Upper lobe of left lung (tissue), 6 donors: ENCODE measurements at regions not wholly inside any gene's neighbourhood (a gene's known extent, or its start where the extent isn't known, plus 50 kb on each side); places are given as distances from the start of the nearest gene placed in this dataset.

Source experiments
- ATAC-seq, 2 donors: fragments of 200-7000 bp; cut with Tn5 transposase; one replicate each; pipeline ENCODE4 v1.9.1; 2022; ENCODE audit warnings: mild to moderate bottlenecking in 2 of 2, moderate library complexity in 2 of 2; ENCODE audit not compliant: low FRiP score in 2 of 2
- DNase-seq, 2 donors: peaks; one replicate each; pipeline ENCODE4 v3.0.0-alpha.2; 2019 to 2020
- H3K27ac ChIP-seq, 4 donors: fragments of 200-600 bp; sonication (generic); one replicate each; pipeline ENCODE4 v1.5.1; 2016 to 2019
- H3K27me3 ChIP-seq, 4 donors: fragments of 200-600 bp; sonication (generic); one replicate each; pipeline ENCODE4 v1.5.1; 2017 to 2019
- H3K36me3 ChIP-seq, 4 donors: fragments of 200-600 bp; sonication (generic); one replicate each; pipeline ENCODE4 v1.5.1; 2016 to 2019
- H3K4me1 ChIP-seq, 4 donors: fragments of 200-600 bp; sonication (generic); one replicate each; pipeline ENCODE4 v1.5.1; 2018 to 2019
- H3K4me3 ChIP-seq, 4 donors: fragments of 200-600 bp; sonication (generic); one replicate each; pipeline ENCODE4 v1.5.1; 2017 to 2019; ENCODE audit warnings: mild to moderate bottlenecking in 2 of 4, moderate library complexity in 1 of 4
- H3K9me3 ChIP-seq, 4 donors: fragments of 200-600 bp; sonication (generic); one replicate each; pipeline ENCODE4 v1.5.1; 2018 to 2019
- EP300 ChIP-seq, 4 donors: sonication (generic); formaldehyde crosslinking; IDR thresholded peaks; one replicate each; pipeline ENCODE4 v1.5.1; 2017; ENCODE audit warnings: antibody characterized with exemption in 4 of 4, control low read depth in 2 of 4
- POLR2A ChIP-seq, 4 donors: fragments of 450-650 bp; IDR thresholded peaks; one replicate each; pipeline ENCODE4 v1.5.1; 2016 to 2017; ENCODE audit warnings: antibody characterized with exemption in 4 of 4, mild to moderate bottlenecking in 2 of 4
- POLR2AphosphoS5 ChIP-seq, 2 donors: sonication (generic); formaldehyde crosslinking; IDR thresholded peaks; one replicate each; pipeline ENCODE4 v1.5.1; 2017; ENCODE audit warnings: antibody characterized with exemption in 2 of 2
- WGBS, 2 donors: methylation state at CpG; one replicate each; pipeline ENCODE4 v1.1.5; 2017 to 2018; 5-methylcytosine and 5-hydroxymethylcytosine counted together
- TF ChIP-seq, protein P1 (sequence below), 6 experiments: fragments of 450-650 bp in 4 of 6; fragments of 200-600 bp in 2 of 6; sonication (generic) in 2 of 6; IDR thresholded peaks; one replicate each; pipeline ENCODE4 v1.5.1; 2016 to 2019; ENCODE audit warnings: antibody characterized with exemption in 6 of 6
- donor health status: DM: no; HTN: no; CAD: no; lungs with moderate emphysema.
- donor health status: DM: no; HTN: yes; CAD: no; lungs with severe emphysema.

DNA sequence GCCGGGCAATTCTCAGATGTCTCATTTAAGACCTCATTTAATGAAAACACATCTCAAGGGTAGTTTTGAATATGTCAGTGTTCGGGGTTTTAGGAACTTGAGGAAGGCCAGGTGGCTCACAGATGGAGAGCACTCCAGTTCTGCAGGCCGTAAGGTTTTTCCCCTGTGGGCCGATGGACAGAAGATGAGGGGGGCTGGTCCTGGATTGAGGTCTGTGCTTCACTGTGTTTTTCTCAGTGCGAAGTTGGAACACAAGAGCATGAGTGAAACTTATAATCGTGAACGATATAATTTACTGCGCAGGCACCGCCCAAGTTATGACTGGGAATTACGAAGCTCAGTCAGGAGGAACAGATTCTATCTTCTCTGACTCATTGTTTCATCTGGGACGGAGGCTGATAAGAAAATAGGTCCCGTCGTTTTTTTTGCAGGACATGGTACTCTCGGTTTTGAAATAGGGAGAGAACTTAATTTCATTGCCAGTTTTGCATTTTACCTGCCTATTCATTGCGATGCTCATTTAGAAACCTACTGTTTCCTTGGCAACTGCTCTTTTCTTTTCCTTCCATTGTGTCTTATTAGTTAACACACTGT, 591.0 kb upstream of the PFKP start:
- Histone ChIP-seq H3K27me3 (no peaks in the 10 kb centered on the region), H3K4me1 (no peaks in the 10 kb centered on the region), H3K9me3 (peaks cover 0 to 2% (median 0%) of the 10 kb centered on the region in 4 donors), H3K27ac (no peak overlapping the region), H3K36me3 (no peaks in the 10 kb centered on the region), H3K4me3 (no peak overlapping the region)
- DNase-seq (no peak), ATAC-seq (no peak)
- 86 to 89% methylated on average over 15 of the region's 15 CpGs for WGBS, 2 donors
- TF ChIP-seq EP300 (IDR thresholded peaks at IDR 0.05) (no peak), POLR2A (IDR thresholded peaks at IDR 0.05) (no peak), POLR2AphosphoS5 (IDR thresholded peaks at IDR 0.05) (no peak)
- TF ChIP-seq, protein P1, sequence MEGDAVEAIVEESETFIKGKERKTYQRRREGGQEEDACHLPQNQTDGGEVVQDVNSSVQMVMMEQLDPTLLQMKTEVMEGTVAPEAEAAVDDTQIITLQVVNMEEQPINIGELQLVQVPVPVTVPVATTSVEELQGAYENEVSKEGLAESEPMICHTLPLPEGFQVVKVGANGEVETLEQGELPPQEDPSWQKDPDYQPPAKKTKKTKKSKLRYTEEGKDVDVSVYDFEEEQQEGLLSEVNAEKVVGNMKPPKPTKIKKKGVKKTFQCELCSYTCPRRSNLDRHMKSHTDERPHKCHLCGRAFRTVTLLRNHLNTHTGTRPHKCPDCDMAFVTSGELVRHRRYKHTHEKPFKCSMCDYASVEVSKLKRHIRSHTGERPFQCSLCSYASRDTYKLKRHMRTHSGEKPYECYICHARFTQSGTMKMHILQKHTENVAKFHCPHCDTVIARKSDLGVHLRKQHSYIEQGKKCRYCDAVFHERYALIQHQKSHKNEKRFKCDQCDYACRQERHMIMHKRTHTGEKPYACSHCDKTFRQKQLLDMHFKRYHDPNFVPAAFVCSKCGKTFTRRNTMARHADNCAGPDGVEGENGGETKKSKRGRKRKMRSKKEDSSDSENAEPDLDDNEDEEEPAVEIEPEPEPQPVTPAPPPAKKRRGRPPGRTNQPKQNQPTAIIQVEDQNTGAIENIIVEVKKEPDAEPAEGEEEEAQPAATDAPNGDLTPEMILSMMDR (IDR thresholded peaks at IDR 0.05) = no peak

DNA sequence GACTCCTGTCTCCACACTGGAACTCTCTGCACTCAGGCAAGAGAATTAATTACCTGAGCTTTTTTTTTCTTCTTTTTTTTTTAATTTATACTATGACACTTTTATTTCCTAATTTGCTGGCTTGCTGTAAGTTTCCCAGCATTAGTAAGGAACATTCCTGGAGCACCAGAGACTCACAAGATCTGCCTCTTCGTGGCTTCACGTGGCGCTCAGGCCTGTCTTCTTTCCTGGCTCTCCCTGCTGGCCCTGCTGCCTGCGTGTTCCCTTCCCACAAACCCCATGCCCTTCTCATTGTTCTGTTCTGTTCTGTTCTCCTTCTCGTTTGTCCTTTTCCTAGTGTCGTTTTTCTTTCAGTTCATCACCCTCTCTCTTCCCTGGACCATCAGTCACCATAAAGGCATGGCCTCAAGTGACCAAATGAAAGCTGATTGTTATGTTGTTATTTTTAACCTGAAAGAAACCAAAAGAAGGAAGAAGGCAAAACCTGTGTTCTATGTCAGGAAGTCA, 591.6 kb upstream of the PFKP start:
- WGBS, 2 donors = 42 to 69% methylated on average over 6 of the region's 6 CpGs
- no peak overlapping the region for H3K27ac ChIP-seq
- H3K4me3 ChIP-seq = no peak overlapping the region
- no peaks in the 10 kb centered on the region for H3K4me1 ChIP-seq
- H3K9me3 ChIP-seq = peaks cover 0 to 2% (median 0%) of the 10 kb centered on the region in 4 donors
- DNase-seq = no peak
- ATAC-seq = no peak
- TF ChIP-seq EP300 (IDR thresholded peaks at IDR 0.05) (no peak), POLR2A (IDR thresholded peaks at IDR 0.05) (no peak), POLR2AphosphoS5 (IDR thresholded peaks at IDR 0.05) (no peak)
- TF ChIP-seq, protein P1 (IDR thresholded peaks at IDR 0.05) = no peak
- H3K36me3 ChIP-seq = no peaks in the 10 kb centered on the region
- H3K27me3 ChIP-seq = no peaks in the 10 kb centered on the region

DNA sequence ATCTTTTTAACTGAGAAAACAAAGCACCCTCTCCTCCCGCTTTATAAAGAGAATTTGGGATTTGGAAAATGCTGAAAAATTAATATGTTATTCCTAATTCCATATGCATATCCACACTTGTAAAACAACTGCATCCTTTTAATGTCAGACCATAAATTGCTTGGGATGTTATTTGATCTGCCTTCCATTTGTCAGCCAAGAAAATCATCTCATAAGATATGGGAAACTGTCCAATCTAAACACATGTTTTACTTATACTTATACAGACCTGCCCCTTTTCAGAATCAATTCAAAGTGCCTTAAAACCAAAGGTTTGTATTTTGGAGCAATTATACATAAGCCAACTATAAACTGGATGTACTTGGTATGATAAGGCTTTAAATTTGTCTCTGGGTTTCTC, 595.5 kb upstream of the PFKP start:
- no peak for TF ChIP-seq POLR2A (IDR thresholded peaks at IDR 0.05)
- TF ChIP-seq EP300 (IDR thresholded peaks at IDR 0.05) = no peak
- TF ChIP-seq, protein P1 (IDR thresholded peaks at IDR 0.05) = no peak
- no peak for TF ChIP-seq POLR2AphosphoS5 (IDR thresholded peaks at IDR 0.05)
- ATAC-seq (no peak), DNase-seq (no peak)
- Histone ChIP-seq H3K36me3 (no peaks in the 10 kb centered on the region), H3K4me1 (no peaks in the 10 kb centered on the region), H3K27ac (no peak overlapping the region), H3K4me3 (no peak overlapping the region), H3K9me3 (peaks cover 0 to 2% (median 0%) of the 10 kb centered on the region in 4 donors), H3K27me3 (no peaks in the 10 kb centered on the region)
- 82 to 91% methylated on average over 1 of the region's 1 CpG for WGBS, 2 donors

DNA sequence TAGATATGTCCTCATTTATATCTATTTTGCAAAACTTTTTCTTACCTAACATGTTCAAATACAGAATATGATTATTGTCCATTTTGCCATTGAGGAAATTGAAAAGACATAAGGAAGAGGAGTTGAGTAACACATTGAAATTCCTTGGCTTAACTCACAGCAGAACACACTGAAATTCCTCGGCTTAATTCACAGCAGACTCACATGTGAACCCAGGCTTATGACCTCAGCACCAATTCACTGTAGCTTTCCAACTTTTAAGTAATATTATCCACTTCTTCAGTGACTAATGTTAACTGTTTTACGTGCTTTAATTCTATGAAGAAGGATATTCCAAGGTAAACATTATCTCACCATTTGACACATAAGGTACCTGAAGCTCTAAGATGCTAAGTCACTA, 597.5 kb upstream of the PFKP start:
- peaks cover 0 to 4% (median 1%) of the 10 kb centered on the region in 4 donors for H3K9me3 ChIP-seq
- DNase-seq (no peak), ATAC-seq (no peak)
- H3K36me3 ChIP-seq = no peaks in the 10 kb centered on the region
- H3K4me1 ChIP-seq = no peaks in the 10 kb centered on the region
- 60 to 83% methylated on average over 2 of the region's 2 CpGs for WGBS, 2 donors
- H3K27ac ChIP-seq = no peak overlapping the region
- TF ChIP-seq, protein P1 (IDR thresholded peaks at IDR 0.05) = no peak
- TF ChIP-seq EP300 (IDR thresholded peaks at IDR 0.05) (no peak), POLR2AphosphoS5 (IDR thresholded peaks at IDR 0.05) (no peak), POLR2A (IDR thresholded peaks at IDR 0.05) (no peak)
- no peaks in the 10 kb centered on the region for H3K27me3 ChIP-seq
- no peak overlapping the region for H3K4me3 ChIP-seq

DNA sequence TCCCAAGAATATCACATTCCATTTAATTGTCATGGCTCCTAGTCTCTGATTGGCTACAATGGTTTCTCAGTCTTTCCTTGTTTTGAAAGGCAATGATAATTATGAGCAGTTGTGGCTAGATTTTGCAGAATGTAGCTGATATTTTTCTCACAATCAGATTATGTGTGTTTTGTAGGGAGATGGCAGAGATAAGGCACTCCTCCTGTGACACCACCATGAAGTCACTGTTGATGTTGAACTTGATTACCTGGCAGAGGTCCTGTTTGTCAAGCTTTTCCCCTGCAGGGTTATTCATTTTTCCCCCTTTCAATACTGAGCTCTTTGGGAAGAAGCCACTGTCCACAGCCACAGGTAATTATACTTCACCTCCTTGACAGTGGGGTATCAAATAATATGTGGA, 602.9 kb upstream of the PFKP start:
- Histone ChIP-seq H3K36me3 (no peaks in the 10 kb centered on the region), H3K27me3 (no peaks in the 10 kb centered on the region), H3K9me3 (peaks cover 0 to 4% (median 0%) of the 10 kb centered on the region in 4 donors), H3K27ac (no peak overlapping the region), H3K4me1 (no peaks in the 10 kb centered on the region), H3K4me3 (no peak overlapping the region)
- DNase-seq (no peak), ATAC-seq (no peak)
- TF ChIP-seq POLR2AphosphoS5 (IDR thresholded peaks at IDR 0.05) = no peak
- TF ChIP-seq, protein P1 (IDR thresholded peaks at IDR 0.05) = no peak
- TF ChIP-seq POLR2A (IDR thresholded peaks at IDR 0.05) = no peak
